GM12873 (cell line): ENCODE measurements at regions not wholly inside any gene's neighbourhood (a gene's known extent, or its start where the extent isn't known, plus 50 kb on each side); places are given as distances from the start of the nearest gene placed in this dataset.

Source experiments
- TF ChIP-seq, protein P1 (sequence below): IDR thresholded peaks from 2 replicates; pipeline ENCODE4 v1.5.1; 2012; ENCODE audit warnings: low read depth, mild to moderate bottlenecking, moderate library complexity, low read length, control low read depth; ENCODE audit not compliant: insufficient read depth; ENCODE audit errors: missing control alignments

GRCh38 chr6:141735126-141735525 is 397.6 kb upstream of the GJE1 start:
- TF ChIP-seq, protein P1, sequence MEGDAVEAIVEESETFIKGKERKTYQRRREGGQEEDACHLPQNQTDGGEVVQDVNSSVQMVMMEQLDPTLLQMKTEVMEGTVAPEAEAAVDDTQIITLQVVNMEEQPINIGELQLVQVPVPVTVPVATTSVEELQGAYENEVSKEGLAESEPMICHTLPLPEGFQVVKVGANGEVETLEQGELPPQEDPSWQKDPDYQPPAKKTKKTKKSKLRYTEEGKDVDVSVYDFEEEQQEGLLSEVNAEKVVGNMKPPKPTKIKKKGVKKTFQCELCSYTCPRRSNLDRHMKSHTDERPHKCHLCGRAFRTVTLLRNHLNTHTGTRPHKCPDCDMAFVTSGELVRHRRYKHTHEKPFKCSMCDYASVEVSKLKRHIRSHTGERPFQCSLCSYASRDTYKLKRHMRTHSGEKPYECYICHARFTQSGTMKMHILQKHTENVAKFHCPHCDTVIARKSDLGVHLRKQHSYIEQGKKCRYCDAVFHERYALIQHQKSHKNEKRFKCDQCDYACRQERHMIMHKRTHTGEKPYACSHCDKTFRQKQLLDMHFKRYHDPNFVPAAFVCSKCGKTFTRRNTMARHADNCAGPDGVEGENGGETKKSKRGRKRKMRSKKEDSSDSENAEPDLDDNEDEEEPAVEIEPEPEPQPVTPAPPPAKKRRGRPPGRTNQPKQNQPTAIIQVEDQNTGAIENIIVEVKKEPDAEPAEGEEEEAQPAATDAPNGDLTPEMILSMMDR: no peak

DNA sequence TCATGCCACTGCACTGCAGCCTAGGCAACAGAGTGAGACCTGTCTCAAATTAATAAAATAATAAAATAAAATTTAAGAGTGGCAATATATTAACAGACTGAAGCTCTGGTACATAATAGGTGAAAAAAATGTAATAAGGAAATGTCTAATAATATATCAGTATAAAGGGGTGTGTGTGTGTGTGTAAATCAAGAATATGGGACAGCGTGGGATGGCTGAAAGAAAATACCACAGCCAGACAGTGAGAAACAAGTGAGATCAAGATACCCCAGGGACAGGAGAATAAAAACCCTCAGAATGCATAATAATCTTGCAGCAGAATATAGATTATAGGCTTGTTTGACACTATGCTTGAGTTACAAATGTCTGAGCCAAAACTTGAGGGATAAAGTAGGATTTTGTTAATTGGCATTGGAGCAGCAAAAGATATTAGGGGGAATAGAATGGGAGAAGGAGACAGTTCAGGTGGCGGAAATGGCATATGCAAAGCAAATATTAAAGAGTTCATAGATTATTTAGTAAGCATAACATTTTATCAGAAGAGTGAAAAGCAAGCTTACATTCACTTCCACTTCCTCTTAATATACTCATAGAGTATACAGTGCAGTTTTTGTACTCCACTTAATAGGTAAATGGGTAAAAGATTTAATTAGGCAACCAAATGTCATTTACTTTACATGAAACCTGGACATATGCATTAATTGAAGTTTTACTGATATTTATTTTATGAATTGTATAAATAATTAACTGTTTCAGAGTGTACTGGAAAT is 398.5 kb upstream of the GJE1 start:
- TF ChIP-seq, protein P1: no peak

DNA sequence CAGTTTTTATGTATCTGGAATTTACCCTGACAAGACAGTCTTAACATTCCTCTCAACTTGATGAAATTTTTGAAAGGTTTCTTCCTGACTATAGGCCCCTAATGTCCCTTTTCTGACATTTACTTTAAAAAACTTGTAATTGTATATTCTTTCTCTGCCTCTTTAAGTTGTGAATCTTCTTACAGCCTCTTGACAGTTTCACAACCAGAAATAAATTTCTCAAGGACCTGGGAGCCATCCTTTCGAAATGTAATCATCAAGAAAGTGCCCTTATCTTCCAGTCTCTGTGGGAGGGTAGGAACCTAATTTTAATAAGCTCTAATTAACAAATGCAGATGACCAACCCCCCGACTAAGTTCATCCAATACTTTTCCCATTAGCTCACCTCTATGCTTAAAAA is 403.6 kb upstream of the GJE1 start:
- TF ChIP-seq, protein P1: no peak

- TF ChIP-seq, protein P1: no peak
These were observed 404.4 kb upstream of the GJE1 start for GRCh38 chr6:141728330-141728729.

GRCh38 chr6:141726248-141726647 is 406.5 kb upstream of the GJE1 start:
- TF ChIP-seq, protein P1: no peak

DNA sequence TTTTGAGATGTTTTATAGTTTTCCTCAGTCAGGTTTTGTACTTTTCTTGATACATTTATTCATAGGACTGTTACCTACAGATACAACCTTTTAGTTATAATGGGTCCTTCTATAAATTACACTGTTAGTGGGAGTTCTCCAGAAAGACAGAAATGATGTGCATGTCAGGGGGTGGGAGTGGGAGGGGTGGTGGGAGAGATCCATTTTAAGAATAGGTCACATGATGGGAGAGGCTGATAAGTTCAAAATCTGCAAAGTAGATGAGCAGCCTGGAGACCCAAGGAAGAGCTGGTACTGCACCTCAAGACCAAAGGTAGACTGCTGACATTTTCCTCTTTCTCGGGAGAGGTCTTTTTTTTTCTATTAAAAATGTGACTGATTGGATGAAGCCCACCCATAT is 408.0 kb upstream of the GJE1 start:
- TF ChIP-seq, protein P1: no peak

DNA sequence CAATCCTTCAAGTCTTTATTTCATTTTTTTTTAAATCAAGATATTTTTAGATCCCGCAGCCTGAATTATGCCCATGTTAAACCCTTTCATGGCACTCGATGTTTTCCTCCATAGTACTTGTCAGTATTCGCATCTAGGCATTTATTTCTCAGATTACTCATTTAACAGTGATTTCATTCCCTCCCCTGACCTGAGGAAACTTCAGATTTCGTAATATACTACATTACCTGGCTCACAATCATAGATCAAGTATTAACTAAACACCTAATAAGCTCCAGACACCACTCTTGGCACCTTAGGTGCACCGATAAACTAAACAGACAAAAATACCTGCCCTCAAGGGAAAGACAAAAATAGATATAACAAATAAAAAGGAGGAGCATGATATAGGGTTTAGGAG is 413.2 kb upstream of the GJE1 start:
- TF ChIP-seq, protein P1: no peak

DNA sequence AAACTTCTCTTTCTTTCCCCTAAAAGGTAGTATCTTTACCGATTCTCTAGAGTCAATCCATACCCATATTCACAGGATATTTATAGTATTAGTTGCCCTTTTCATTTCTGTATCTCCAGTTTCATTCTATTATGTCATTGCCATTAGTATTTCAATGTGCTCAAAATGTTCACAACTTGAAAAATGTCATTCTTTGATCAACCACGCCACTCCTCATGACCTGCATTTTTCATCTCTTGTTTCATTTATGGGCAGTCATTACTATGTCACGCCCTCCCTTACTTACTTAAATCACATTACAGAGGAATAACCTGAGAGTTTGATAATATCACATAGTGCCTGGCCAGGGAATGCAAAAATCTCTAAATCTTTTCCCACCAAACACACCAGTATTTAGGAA is 427.3 kb upstream of the GJE1 start:
- TF ChIP-seq, protein P1: no peak
